ENCODE measurements at regions not wholly inside any gene's neighbourhood (a gene's known extent, or its start where the extent isn't known, plus 50 kb on each side); places are given as distances from the start of the nearest gene placed in this dataset.

DNA sequence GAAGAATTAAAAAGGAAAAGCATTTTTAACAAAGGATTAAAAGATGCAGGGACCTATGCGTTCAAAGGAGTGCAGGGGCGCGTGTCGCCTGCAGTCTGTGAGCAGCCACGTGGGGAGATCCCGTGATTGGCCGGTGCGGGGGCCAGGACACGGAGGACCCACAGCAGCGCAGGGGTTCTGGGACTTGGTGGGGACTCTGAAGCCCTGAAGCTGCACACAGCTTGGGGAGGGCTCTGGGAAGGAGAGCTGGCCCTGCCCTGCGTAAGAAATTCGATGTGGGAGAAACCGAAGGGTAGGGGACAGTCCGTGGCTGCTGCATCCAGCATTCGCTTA, 268.1 kb downstream of the KLF6 start:
- no peak for ATAC-seq (ENCODE audit: low read depth)
- CTCF ChIA-PET, result no interaction called here
- H3K27ac Mint-ChIP-seq, result no peak overlapping the region

DNA sequence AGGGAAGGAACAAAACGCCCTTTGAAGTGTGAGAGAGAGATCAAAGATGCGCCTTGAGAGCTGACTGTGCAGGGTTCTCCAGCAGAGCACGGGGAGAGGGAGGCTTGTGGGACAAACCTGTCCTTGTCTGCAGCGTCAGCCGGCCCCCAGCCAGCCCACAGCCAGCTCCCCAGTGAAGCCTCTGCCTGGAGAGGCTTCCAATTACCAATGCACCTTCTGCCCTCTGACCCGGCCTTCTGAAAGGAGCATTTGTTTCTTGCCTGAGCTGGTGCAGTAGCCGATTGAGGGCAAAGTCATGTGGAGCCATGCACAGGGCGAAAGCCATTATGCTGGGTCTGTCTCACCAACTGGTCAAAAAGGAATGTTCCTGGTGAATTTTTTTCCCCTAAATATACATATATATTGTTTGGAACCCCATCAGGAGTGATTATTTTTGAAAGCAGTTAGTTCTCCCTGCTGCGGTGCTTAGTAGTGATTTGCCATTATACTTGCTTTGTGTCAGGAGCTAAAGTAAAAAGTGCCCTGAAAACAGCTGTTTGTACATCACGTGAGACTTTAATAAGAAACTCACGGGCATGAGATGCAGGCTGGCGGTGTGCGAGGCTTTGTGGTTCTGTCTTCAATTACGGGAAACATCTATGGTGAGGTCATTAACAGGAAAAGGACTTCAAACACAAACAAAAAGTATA, 268.6 kb downstream of the KLF6 start:
- H3K4me3 Mint-ChIP-seq, result no peak overlapping the region
- Histone ChIP-seq H3K4me3 (ENCODE audit: control extremely low read depth in 1 of 5, extremely low read depth in 1 of 5, insufficient read depth in 1 of 5, low read depth in 2 of 5, low read length in 4 of 5) (no peak overlapping the region), H3K9me3 (ENCODE audit: control extremely low read depth in 1 of 3, control insufficient read depth in 2 of 3, insufficient read depth in 1 of 3, low read length in 2 of 3) (peaks cover 0 to 19% (median 0%) of the 10 kb centered on the region in 3 donors), H4K20me1 (ENCODE audit: control insufficient read depth, insufficient read depth, low read length, poor library complexity, severe bottlenecking) (no peaks in the 10 kb centered on the region), H3K4me2 (replicated peaks; ENCODE audit: low read depth, low read length, poor library complexity, severe bottlenecking) (no peak overlapping the region), H3K27ac (ENCODE audit: low read length in 2 of 2) (no peak overlapping the region), H3K9ac (ENCODE audit: low read length) (no peak overlapping the region), H3K36me3 (replicated peaks in 1 of 2; ENCODE audit: control extremely low read depth in 1 of 2, control insufficient read depth in 1 of 2, extremely low read depth in 1 of 2, insufficient read depth in 2 of 2, low read length in 1 of 2) (no peaks in the 10 kb centered on the region), H2AFZ (ENCODE audit: insufficient read depth, low read depth, low read length, poor library complexity, severe bottlenecking) (no peak overlapping the region), H3K27me3 (replicated peaks in 1 of 4; ENCODE audit: control extremely low read depth in 1 of 4, control insufficient read depth in 3 of 4, insufficient read depth in 4 of 4, low read length in 3 of 4) (peaks cover 0 to 4% (median 0%) of the 10 kb centered on the region in 4 experiments), H3K79me2 (ENCODE audit: control insufficient read depth, insufficient read depth, low read length) (no peaks in the 10 kb centered on the region), H3K4me1 (ENCODE audit: control insufficient read depth in 2 of 2, insufficient read depth in 2 of 2, low read length in 2 of 2) (no peaks in the 10 kb centered on the region)
- ChIA-PET CTCF (no interaction called here), POLR2A (no interaction called here)
- H3K4me1 Mint-ChIP-seq, result no peaks in the 10 kb centered on the region
- H3K9me3 Mint-ChIP-seq (ENCODE audit: insufficient read depth), result peaks cover 3% of the 10 kb centered on the region
- ATAC-seq (ENCODE audit: low read depth) (no peak), DNase-seq (no peak)
- H3K27ac Mint-ChIP-seq, result no peak overlapping the region
- H3K27me3 Mint-ChIP-seq, result peaks cover 9% of the 10 kb centered on the region
- intact Hi-C loops (cut with micrococcal nuclease), result no loop called here
- 95% methylated on average over 9 of the region's 14 CpGs for WGBS (ENCODE audit: insufficient coverage)
- TF ChIP-seq, protein P1, sequence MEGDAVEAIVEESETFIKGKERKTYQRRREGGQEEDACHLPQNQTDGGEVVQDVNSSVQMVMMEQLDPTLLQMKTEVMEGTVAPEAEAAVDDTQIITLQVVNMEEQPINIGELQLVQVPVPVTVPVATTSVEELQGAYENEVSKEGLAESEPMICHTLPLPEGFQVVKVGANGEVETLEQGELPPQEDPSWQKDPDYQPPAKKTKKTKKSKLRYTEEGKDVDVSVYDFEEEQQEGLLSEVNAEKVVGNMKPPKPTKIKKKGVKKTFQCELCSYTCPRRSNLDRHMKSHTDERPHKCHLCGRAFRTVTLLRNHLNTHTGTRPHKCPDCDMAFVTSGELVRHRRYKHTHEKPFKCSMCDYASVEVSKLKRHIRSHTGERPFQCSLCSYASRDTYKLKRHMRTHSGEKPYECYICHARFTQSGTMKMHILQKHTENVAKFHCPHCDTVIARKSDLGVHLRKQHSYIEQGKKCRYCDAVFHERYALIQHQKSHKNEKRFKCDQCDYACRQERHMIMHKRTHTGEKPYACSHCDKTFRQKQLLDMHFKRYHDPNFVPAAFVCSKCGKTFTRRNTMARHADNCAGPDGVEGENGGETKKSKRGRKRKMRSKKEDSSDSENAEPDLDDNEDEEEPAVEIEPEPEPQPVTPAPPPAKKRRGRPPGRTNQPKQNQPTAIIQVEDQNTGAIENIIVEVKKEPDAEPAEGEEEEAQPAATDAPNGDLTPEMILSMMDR (IDR thresholded peaks at IDR 0.05), result no peak

More for the DNA sequence above, 268.1 kb downstream of the KLF6 start:
- Histone ChIP-seq H3K79me2 (ENCODE audit: control insufficient read depth, insufficient read depth, low read length) (no peaks in the 10 kb centered on the region), H3K4me1 (ENCODE audit: control insufficient read depth in 2 of 2, insufficient read depth in 2 of 2, low read length in 2 of 2) (no peaks in the 10 kb centered on the region), H2AFZ (ENCODE audit: insufficient read depth, low read depth, low read length, poor library complexity, severe bottlenecking) (no peak overlapping the region), H3K36me3 (replicated peaks in 1 of 2; ENCODE audit: control extremely low read depth in 1 of 2, control insufficient read depth in 1 of 2, extremely low read depth in 1 of 2, insufficient read depth in 2 of 2, low read length in 1 of 2) (no peaks in the 10 kb centered on the region), H3K27ac (ENCODE audit: low read length in 2 of 2) (no peak overlapping the region), H3K9me3 (ENCODE audit: control extremely low read depth in 1 of 3, control insufficient read depth in 2 of 3, insufficient read depth in 1 of 3, low read length in 2 of 3) (peaks cover 0 to 19% (median 0%) of the 10 kb centered on the region in 3 donors), H3K9ac (ENCODE audit: low read length) (no peak overlapping the region), H3K4me2 (replicated peaks; ENCODE audit: low read depth, low read length, poor library complexity, severe bottlenecking) (no peak overlapping the region), H3K27me3 (replicated peaks in 1 of 4; ENCODE audit: control extremely low read depth in 1 of 4, control insufficient read depth in 3 of 4, insufficient read depth in 4 of 4, low read length in 3 of 4) (peaks cover 0 to 4% (median 0%) of the 10 kb centered on the region in 4 experiments), H4K20me1 (ENCODE audit: control insufficient read depth, insufficient read depth, low read length, poor library complexity, severe bottlenecking) (no peaks in the 10 kb centered on the region), H3K4me3 (ENCODE audit: control extremely low read depth in 1 of 5, extremely low read depth in 1 of 5, insufficient read depth in 1 of 5, low read depth in 2 of 5, low read length in 4 of 5) (no peak overlapping the region)
- no peak overlapping the region for H3K4me3 Mint-ChIP-seq
- peaks cover 3% of the 10 kb centered on the region for H3K9me3 Mint-ChIP-seq (ENCODE audit: insufficient read depth)
- WGBS (ENCODE audit: insufficient coverage), result 98% methylated on average over 15 of the region's 15 CpGs
- H3K27me3 Mint-ChIP-seq, result peaks cover 9% of the 10 kb centered on the region
- intact Hi-C loops (cut with micrococcal nuclease), result no loop called here
- no peaks in the 10 kb centered on the region for H3K4me1 Mint-ChIP-seq
- no peak for DNase-seq
- POLR2A ChIA-PET, result no interaction called here
- TF ChIP-seq EZH2 (IDR thresholded peaks at IDR 0.05; ENCODE audit: borderline replicate concordance, insufficient read depth, low read depth, low read length, poor library complexity, severe bottlenecking), result no peak
- TF ChIP-seq, protein P1 (IDR thresholded peaks at IDR 0.05), result no peak

Data from B cell (primary cell).